Tibial nerve (tissue), 4 donors: ENCODE measurements at regions not wholly inside any gene's neighbourhood (a gene's known extent, or its start where the extent isn't known, plus 50 kb on each side); places are given as distances from the start of the nearest gene placed in this dataset.

Experiments
- DNase-seq, 2 donors: peaks; one replicate each; pipeline ENCODE4 v3.0.0-alpha.2; 2019; ENCODE audit warnings: low spot score in 2 of 2
- H3K27ac ChIP-seq, 4 donors: fragments of 200-600 bp; sonication (generic) in 3 of 4; one replicate each; pipeline ENCODE4 v1.5.1; 2017 to 2019; ENCODE audit warnings: mild to moderate bottlenecking in 1 of 4
- H3K27me3 ChIP-seq, 2 donors: fragments of 200-600 bp; sonication (generic) in 1 of 2; one replicate each; pipeline versions ENCODE4 v1.5.1 to v1.6.0; 2017 to 2019
- H3K36me3 ChIP-seq, 3 donors: fragments of 200-600 bp; sonication (generic); one replicate each; pipeline ENCODE4 v1.5.1; 2018 to 2019
- H3K4me1 ChIP-seq, 4 donors: fragments of 200-600 bp; sonication (generic) in 3 of 4; one replicate each; pipeline ENCODE4 v1.5.1; 2017 to 2019
- H3K4me3 ChIP-seq, 4 donors: fragments of 200-600 bp; sonication (generic) in 3 of 4; one replicate each; pipeline ENCODE4 v1.5.1; 2017 to 2019; ENCODE audit warnings: mild to moderate bottlenecking in 1 of 4, moderate library complexity in 1 of 4
- H3K9me3 ChIP-seq, 4 donors: fragments of 200-600 bp; sonication (generic) in 3 of 4; one replicate each; pipeline ENCODE4 v1.5.1; 2017 to 2019
- CTCF ChIP-seq, 5 experiments: fragments of 200-600 bp in 3 of 5; fragments of 450-650 bp in 2 of 5; sonication (generic) in 3 of 5; IDR thresholded peaks; one replicate each; pipeline ENCODE4 v1.5.1; 2016 to 2019; ENCODE audit warnings: antibody characterized with exemption in 5 of 5, mild to moderate bottlenecking in 3 of 5, moderate library complexity in 2 of 5
- EP300 ChIP-seq, 2 donors: sonication (generic); formaldehyde crosslinking; IDR thresholded peaks; one replicate each; pipeline ENCODE4 v1.6.1; 2017; ENCODE audit warnings: antibody characterized with exemption in 2 of 2, mild to moderate bottlenecking in 1 of 2
- POLR2A ChIP-seq, 2 donors: fragments of 450-650 bp; IDR thresholded peaks; one replicate each; pipeline ENCODE4 v1.6.1; 2017; ENCODE audit warnings: antibody characterized with exemption in 2 of 2, mild to moderate bottlenecking in 2 of 2, moderate library complexity in 2 of 2
- WGBS, 2 donors: methylation state at CpG; one replicate each; pipeline ENCODE4 v1.1.5; 2018; 5-methylcytosine and 5-hydroxymethylcytosine counted together

- Histone ChIP-seq H3K9me3 (peaks cover 0 to 5% (median 0%) of the 10 kb centered on the region in 4 donors), H3K36me3 (no peaks in the 10 kb centered on the region), H3K27ac (no peak overlapping the region), H3K4me1 (no peaks in the 10 kb centered on the region), H3K4me3 (no peak overlapping the region), H3K27me3 (no peaks in the 10 kb centered on the region)
- 72 to 82% methylated on average over 1 of the region's 1 CpG for WGBS, 2 donors
- DNase-seq = no peak
- TF ChIP-seq POLR2A (IDR thresholded peaks at IDR 0.05) (no peak), CTCF (IDR thresholded peaks at IDR 0.05) (no peak), EP300 (IDR thresholded peaks at IDR 0.05) (no peak)
These were observed 312.5 kb upstream of the FLRT2 start for GRCh38 chr14:85217412-85217811.

- Histone ChIP-seq H3K9me3 (no peaks in the 10 kb centered on the region), H3K4me1 (no peaks in the 10 kb centered on the region), H3K27me3 (no peaks in the 10 kb centered on the region), H3K27ac (no peak overlapping the region), H3K36me3 (no peaks in the 10 kb centered on the region), H3K4me3 (no peak overlapping the region)
- TF ChIP-seq EP300 (IDR thresholded peaks at IDR 0.05) = no peak
- no peak for TF ChIP-seq POLR2A (IDR thresholded peaks at IDR 0.05)
- TF ChIP-seq CTCF (IDR thresholded peaks at IDR 0.05) = no peak
- DNase-seq = no peak
These were observed 311.0 kb upstream of the FLRT2 start for GRCh38 chr14:85218982-85219381.

- TF ChIP-seq CTCF (IDR thresholded peaks at IDR 0.05) (no peak), EP300 (IDR thresholded peaks at IDR 0.05) (no peak), POLR2A (IDR thresholded peaks at IDR 0.05) (no peak)
- Histone ChIP-seq H3K27me3 (no peaks in the 10 kb centered on the region), H3K27ac (no peak overlapping the region), H3K4me3 (no peak overlapping the region), H3K9me3 (no peaks in the 10 kb centered on the region), H3K4me1 (no peaks in the 10 kb centered on the region), H3K36me3 (no peaks in the 10 kb centered on the region)
- DNase-seq = no peak
- WGBS, 2 donors = 70 to 75% methylated on average over 3 of the region's 3 CpGs
These were observed 308.1 kb upstream of the FLRT2 start for GRCh38 chr14:85221832-85222231.

GRCh38 chr14:85222341-85222740, 307.6 kb upstream of the FLRT2 start:
- H3K36me3 ChIP-seq = no peaks in the 10 kb centered on the region
- TF ChIP-seq POLR2A (IDR thresholded peaks at IDR 0.05) (no peak), CTCF (IDR thresholded peaks at IDR 0.05) (no peak), EP300 (IDR thresholded peaks at IDR 0.05) (no peak)
- DNase-seq = no peak
- no peaks in the 10 kb centered on the region for H3K9me3 ChIP-seq
- no peak overlapping the region for H3K4me3 ChIP-seq
- H3K27ac ChIP-seq = no peak overlapping the region
- 86% methylated on average over 1 of the region's 1 CpG for WGBS, 2 donors
- H3K27me3 ChIP-seq = no peaks in the 10 kb centered on the region
- H3K4me1 ChIP-seq = no peaks in the 10 kb centered on the region

- no peaks in the 10 kb centered on the region for H3K4me1 ChIP-seq
These were observed 306.3 kb upstream of the FLRT2 start for GRCh38 chr14:85223667-85224066.

More at GRCh38 chr14:85223667-85224066, 306.3 kb upstream of the FLRT2 start:
- Histone ChIP-seq H3K27ac (no peak overlapping the region), H3K36me3 (no peaks in the 10 kb centered on the region), H3K4me3 (no peak overlapping the region), H3K9me3 (no peaks in the 10 kb centered on the region), H3K27me3 (no peaks in the 10 kb centered on the region)
- 58 to 60% methylated on average over 3 of the region's 3 CpGs for WGBS, 2 donors
- TF ChIP-seq EP300 (IDR thresholded peaks at IDR 0.05) (no peak), CTCF (IDR thresholded peaks at IDR 0.05) (no peak), POLR2A (IDR thresholded peaks at IDR 0.05) (no peak)
- no peak for DNase-seq
